ENCODE measurements at regions not wholly inside any gene's neighbourhood (a gene's known extent, or its start where the extent isn't known, plus 50 kb on each side); places are given as distances from the start of the nearest gene placed in this dataset.

GRCh38 chr14:59028476-59029202, 159.8 kb upstream of the DAAM1 start:
- peak; percentile 93 for ATAC-seq
- peak; percentile 70 for TF ChIP-seq CTCF (IDR thresholded peaks at IDR 0.05)
- peak in 2 of 3 donors; percentile 65 to 67 for DNase-seq
- Histone ChIP-seq H3K36me3 (ENCODE audit: low read depth) (no peaks in the 10 kb centered on the region), H3K4me1 (ENCODE audit: low read depth) (no peaks in the 10 kb centered on the region), H3K4me3 (no peak overlapping the region), H3K9me3 (no peaks in the 10 kb centered on the region)
- intact Hi-C loops (cut with DNase I, micrococcal nuclease): no loop called here

GRCh38 chr14:59032826-59033225, 155.6 kb upstream of the DAAM1 start:
- no peak for ATAC-seq
- Histone ChIP-seq H3K36me3 (ENCODE audit: low read depth) (no peaks in the 10 kb centered on the region), H3K4me1 (ENCODE audit: low read depth) (no peaks in the 10 kb centered on the region), H3K4me3 (no peak overlapping the region), H3K9me3 (no peaks in the 10 kb centered on the region)
- TF ChIP-seq CTCF (IDR thresholded peaks at IDR 0.05): no peak
- DNase-seq: no peak
- intact Hi-C loops (cut with DNase I, micrococcal nuclease): no loop called here

- Histone ChIP-seq H3K4me3 (no peak overlapping the region), H3K4me1 (ENCODE audit: low read depth) (no peaks in the 10 kb centered on the region), H3K36me3 (ENCODE audit: low read depth) (no peaks in the 10 kb centered on the region), H3K9me3 (no peaks in the 10 kb centered on the region)
- ATAC-seq (no peak), DNase-seq (no peak)
- no peak for TF ChIP-seq CTCF (IDR thresholded peaks at IDR 0.05)
- intact Hi-C loops (cut with DNase I, micrococcal nuclease): no loop called here
These were observed 152.3 kb upstream of the DAAM1 start for GRCh38 chr14:59036134-59036533.

GRCh38 chr14:59037086-59037485, 151.4 kb upstream of the DAAM1 start:
- ATAC-seq (no peak), DNase-seq (no peak)
- Histone ChIP-seq H3K9me3 (no peaks in the 10 kb centered on the region), H3K4me1 (ENCODE audit: low read depth) (no peaks in the 10 kb centered on the region), H3K4me3 (no peak overlapping the region), H3K36me3 (ENCODE audit: low read depth) (no peaks in the 10 kb centered on the region)
- intact Hi-C loops (cut with DNase I, micrococcal nuclease): no loop called here
- no peak for TF ChIP-seq CTCF (IDR thresholded peaks at IDR 0.05)

- TF ChIP-seq CTCF (IDR thresholded peaks at IDR 0.05): no peak
- no peak for DNase-seq
- ATAC-seq: no peak
- no peaks in the 10 kb centered on the region for H3K36me3 ChIP-seq (ENCODE audit: low read depth)
- H3K9me3 ChIP-seq: no peaks in the 10 kb centered on the region
- no peaks in the 10 kb centered on the region for H3K4me1 ChIP-seq (ENCODE audit: low read depth)
- H3K4me3 ChIP-seq: no peak overlapping the region
- intact Hi-C loops (cut with DNase I, micrococcal nuclease): no loop called here
These were observed 150.8 kb upstream of the DAAM1 start for GRCh38 chr14:59037620-59038019.

- intact Hi-C loops (cut with DNase I, micrococcal nuclease): no loop called here
- DNase-seq (no peak), ATAC-seq (no peak)
- Histone ChIP-seq H3K36me3 (ENCODE audit: low read depth) (no peaks in the 10 kb centered on the region), H3K4me3 (no peak overlapping the region), H3K4me1 (ENCODE audit: low read depth) (no peaks in the 10 kb centered on the region), H3K9me3 (no peaks in the 10 kb centered on the region)
- TF ChIP-seq CTCF (IDR thresholded peaks at IDR 0.05): no peak
These were observed 149.7 kb upstream of the DAAM1 start for GRCh38 chr14:59038746-59039145.

Data from mucosa of descending colon (tissue), 3 donors.